GM18907 (cell line): ENCODE measurements at regions not wholly inside any gene's neighbourhood (a gene's known extent, or its start where the extent isn't known, plus 50 kb on each side); places are given as distances from the start of the nearest gene placed in this dataset.
"Not testable (repeated sequence)": the region's sequence is repeated elsewhere in the genome, so short reads cannot be mapped to it uniquely, and the experiment has no call there.

Source experiments
- ATAC-seq: cut with Tn5 transposase; IDR thresholded peaks from one replicate; pipeline ENCODE4 v1.9.1; 2021; ENCODE audit warnings: mild to moderate bottlenecking, moderate library complexity; ENCODE audit not compliant: unreplicated experiment

GRCh38 chr9:30628915-30629567, 1755.4 kb upstream of the ACO1 start:
- no peak for ATAC-seq

DNA sequence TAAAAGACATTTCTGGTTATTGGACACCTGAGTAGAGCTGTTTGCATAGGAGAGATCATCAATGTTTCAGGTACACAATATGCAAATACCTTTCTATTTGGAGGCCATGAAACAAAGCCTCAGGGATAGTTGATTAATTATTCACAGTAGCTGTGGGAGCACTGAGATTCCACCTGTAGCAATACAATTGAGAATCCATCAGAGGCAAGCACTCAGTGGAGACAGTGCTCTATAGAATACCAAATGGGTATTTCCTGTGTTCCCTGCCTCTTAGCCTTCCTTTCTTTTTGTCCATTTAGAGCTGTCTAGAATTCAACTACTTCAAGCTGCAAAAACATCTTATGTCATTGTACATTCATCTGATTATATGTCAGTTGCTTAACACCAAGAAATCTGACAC, 1754.0 kb upstream of the ACO1 start:
- no peak for ATAC-seq

DNA sequence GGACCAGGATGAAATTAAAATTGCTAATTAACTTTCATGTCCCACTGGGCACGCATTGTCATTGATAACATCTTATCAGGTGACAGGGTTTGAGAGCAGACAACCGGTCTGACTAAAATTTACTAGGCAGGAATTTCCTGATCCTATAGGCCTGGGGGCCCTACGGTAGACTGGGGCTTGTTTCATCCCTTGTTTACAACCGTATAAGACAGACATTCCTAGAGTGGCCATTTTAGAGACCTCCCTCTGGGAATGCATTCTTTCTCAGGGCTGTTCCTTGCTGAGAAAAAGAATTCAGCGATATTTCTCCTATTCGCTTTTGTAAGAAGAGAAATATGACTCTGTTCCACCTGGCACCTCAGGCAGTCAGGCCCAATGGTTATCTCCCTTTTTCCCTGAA, 1737.8 kb upstream of the ACO1 start:
- ATAC-seq = not testable (repeated sequence)

DNA sequence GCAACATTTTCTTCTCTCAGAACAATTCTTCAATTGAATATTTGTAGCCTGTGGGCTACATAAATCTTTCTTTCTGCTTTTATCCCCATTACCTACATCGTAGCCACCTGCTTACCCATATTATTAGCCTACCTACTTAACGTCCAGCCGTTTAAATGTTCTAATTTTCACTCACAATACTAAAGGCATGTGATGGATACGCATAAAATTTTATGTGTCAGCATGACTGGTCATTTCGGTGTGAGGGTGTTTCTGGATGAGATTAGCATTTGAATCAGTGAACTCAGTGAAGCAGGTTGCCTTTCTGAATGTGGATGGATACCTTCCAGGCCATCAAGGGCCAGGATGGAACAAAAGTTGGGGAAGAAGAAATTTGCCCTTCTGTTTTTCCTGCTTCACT, 1722.5 kb upstream of the ACO1 start:
- no peak for ATAC-seq

DNA sequence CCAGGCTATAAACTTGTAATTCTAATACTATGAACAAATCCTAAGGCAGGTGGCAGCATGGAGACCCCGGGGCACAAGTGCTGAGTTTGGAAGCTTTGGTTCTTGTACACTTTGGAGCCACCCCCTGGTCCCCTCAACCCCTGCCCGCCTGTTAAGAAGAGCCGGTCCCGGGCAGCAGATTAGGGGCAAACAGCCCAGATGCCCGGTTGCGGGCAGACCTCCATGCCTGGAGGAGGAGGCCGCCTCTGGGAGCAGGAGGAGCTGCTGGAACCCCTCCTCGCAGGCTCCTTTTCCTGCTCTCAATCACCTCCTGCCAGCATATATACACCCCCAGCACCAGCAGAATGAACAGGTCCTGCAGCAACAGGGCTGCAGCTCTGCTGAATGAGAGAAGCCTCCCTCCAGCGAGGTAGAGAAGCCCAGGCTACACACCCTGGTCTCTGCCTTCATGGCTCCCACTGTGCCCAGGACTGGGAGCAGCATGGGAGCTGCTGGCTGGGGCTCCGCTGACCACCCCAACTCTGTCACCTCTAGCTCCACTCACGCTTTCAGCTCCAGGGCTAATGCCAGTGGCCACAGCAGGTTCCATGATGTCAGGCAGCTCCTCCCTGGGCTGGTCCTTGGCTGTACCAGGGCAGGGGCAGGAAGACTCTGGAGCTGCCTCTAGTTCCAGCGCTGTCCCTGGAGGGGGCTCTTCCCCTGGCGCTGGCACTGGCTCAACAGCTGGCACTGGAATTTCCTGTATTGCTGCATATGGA, 1713.5 kb upstream of the ACO1 start:
- ATAC-seq = no peak

- ATAC-seq = no peak
Measured at GRCh38 chr9:30673132-30673531, 1711.3 kb upstream of the ACO1 start.

- no peak for ATAC-seq
Measured at GRCh38 chr9:30676651-30677050, 1707.8 kb upstream of the ACO1 start.

GRCh38 chr9:30677221-30677620, 1707.2 kb upstream of the ACO1 start:
- no peak for ATAC-seq

DNA sequence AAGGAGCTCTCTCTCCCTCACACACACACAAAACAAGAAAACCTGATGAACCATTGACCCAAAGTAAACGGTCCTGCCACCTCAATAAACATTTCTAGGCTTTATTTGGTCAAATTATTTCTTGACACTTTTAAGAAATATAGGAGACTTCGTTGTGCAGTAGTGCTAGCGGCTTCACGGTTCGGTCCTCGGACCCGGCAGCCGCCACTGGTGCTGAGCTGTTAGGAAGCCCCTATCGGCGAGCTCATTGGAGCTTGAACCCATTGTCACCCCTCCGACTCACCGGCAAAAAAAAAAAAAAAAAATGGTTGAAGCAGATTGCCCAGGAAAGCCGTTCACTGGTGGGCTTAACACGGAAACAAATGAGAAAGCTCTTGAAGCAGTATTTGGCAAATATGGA, 1695.6 kb upstream of the ACO1 start:
- ATAC-seq = no peak

- no peak for ATAC-seq
Measured at GRCh38 chr9:30697958-30698357, 1686.5 kb upstream of the ACO1 start.

GRCh38 chr9:30711591-30711990, 1672.9 kb upstream of the ACO1 start:
- no peak for ATAC-seq

- no peak for ATAC-seq
Measured at GRCh38 chr9:30713243-30713642, 1671.2 kb upstream of the ACO1 start.

- no peak for ATAC-seq
Measured at GRCh38 chr9:30714389-30714788, 1670.1 kb upstream of the ACO1 start.

GRCh38 chr9:30718483-30718882, 1666.0 kb upstream of the ACO1 start:
- ATAC-seq = no peak

- no peak for ATAC-seq
Measured at GRCh38 chr9:30722065-30722464, 1662.4 kb upstream of the ACO1 start.

- ATAC-seq = no peak
Measured at GRCh38 chr9:30723656-30724055, 1660.8 kb upstream of the ACO1 start.

- no peak for ATAC-seq
Measured at GRCh38 chr9:30732060-30732459, 1652.4 kb upstream of the ACO1 start.

DNA sequence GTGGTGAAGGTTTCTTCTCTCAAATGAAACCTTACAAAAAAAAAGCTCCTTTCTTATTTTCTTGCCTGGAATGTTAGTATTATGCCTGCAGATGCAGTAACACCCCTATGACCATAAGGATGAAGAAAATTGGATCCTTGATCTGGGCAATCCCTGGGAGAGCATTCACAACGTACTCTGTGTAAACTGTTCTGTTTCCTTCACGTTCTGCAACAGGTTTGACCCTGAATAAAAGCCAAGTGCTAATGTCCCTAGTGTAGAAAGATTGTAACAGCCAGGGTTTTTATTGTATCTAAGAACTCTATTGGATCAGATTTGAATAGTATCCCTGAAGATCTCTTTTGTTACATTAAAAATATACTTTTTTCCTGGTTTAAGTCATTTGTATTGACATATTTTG, 1639.6 kb upstream of the ACO1 start:
- no peak for ATAC-seq

GRCh38 chr9:30746589-30746988, 1637.9 kb upstream of the ACO1 start:
- no peak for ATAC-seq

DNA sequence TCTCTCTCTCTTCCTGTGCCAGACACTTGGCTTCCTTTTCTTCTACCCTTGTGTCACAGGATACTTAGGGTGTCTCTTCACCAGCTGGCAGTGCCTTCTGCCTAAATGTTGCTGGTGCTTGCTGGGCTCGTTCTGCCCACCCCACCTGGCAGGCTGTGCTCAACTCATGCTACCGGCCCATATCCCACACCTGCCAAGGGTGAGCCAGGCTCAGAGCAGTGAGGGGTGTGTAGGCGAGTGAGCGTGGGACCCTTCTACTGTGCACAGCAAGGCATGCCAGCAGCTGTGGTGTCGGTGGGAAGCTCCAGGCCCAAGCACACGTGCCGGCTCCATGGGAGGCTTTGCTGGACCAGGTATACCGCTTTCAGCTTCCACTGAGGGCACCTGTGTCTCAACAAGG, 1626.7 kb upstream of the ACO1 start:
- ATAC-seq = no peak

DNA sequence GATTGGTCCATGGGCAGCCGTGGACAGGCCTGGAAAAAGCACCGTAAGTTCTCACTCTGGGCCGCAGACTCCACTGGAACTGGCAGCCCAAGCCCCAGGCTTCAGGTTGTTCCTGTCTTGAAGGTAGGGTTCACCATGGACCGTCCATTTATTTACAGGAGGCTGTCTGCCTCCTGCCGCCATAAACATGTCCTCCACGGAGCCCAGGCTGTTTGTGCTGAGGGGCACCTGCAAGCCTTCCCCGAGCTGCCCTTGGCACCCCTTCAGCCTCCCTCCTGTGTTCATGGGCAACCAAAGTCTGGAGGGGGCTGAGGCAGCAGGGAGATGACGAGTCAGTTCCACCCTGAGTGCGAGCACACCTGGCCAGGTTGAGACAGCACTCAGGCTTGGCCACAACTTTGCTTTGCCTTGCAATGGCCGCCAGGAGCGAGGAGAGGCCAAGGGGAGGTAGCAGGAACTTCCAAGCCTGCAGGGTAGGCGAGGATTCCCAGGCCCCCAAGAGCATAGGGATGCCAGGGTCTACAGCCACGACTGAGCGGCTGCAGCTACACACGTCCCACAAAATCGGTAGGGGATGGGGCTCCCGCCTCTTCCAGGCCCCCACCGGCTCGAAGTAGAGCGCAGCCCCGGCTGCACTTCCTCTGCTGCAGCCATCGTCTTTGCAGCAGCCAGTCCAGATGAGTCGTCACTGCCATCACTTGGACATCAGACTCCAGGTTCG, 1625.6 kb upstream of the ACO1 start:
- ATAC-seq = no peak

DNA sequence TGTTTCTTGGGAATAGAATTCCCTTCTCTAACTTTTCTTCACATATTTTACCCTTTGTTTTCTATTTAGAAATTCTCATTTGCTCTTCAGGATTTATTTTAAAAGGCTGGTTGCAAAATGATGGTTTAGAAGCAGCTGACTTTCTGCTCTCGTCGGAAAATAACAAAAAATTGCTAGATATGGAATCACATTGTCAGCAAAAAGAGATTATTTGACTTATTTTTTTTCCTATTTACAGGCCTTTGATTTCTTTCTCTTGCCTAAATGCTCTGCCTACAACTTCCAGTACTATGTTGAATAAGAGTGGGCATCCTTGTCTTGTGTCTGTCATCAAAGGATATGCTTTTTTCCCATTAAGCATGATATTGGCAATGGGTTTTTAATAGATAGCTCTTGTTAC, 1619.1 kb upstream of the ACO1 start:
- no peak for ATAC-seq
